GM18870 (cell line): ENCODE measurements at regions not wholly inside any gene's neighbourhood (a gene's known extent, or its start where the extent isn't known, plus 50 kb on each side); places are given as distances from the start of the nearest gene placed in this dataset.

Experiments used
- ATAC-seq: cut with Tn5 transposase; IDR thresholded peaks from one replicate; pipeline ENCODE4 v1.9.1; 2021; ENCODE audit warnings: moderate library complexity; ENCODE audit not compliant: unreplicated experiment

DNA sequence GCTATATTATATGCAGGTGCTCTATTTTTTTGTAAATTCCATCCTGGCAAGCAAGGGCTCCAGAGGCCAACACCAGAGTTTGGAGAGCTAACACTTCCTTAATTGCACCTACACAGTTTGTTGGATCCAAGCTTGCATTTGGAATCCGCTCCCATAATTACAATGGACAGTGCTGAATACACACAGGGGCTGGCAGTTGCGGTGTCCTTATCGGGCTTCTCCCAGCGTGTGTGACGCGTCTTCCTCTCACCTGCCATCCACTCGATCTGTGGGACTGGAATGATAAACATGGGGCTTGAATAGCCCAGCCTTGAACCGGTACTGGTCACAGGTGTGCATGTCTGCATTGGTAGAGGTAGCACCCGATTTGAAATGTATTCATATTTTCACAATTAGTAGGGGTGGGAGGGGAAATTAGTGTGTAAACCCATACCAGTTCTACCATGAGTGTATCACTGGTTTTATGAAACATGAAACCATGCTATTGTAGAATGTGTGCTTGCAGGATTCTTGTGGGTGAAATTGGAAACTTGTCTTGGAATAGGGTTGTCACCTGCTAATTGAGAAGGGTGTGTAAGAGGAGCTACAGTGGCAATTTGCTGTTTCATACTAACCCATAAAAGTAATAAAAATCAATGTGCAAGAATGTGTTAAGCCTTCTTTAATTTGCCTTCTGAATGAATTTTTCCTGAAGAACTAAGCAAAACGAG, 316.5 kb downstream of the WDR11 start:
- ATAC-seq = no peak

DNA sequence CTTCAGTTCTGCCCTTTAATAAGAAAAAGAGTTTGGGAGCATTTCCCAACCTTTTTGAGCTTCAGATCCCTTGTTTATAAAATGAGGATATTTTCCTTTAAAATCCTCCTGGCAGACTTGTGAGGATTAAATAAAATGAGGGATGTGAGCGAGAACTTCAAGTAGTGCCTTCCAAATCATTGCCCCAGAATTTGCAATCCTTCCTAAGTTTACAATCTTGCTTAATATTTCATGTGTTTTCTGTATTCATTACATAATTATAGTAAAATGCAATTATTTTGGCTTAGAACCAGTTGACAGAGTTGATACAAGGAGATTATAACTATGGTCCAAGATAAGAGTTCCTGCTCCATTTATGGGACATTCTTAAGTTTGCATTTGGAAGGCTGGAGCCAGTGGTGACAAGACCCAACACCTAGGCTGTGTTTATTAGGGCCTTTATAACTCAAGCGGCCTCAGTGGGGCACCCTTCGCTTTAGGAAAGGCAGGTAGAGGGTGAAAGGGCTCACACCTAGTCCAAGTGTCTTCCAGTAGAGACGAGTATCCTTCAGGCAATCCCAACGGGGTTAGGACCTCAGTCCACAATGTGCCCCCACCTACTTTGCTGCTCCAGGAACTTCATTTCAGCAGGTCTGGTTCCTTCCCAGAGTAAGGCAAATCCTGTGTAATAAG, 317.5 kb downstream of the WDR11 start:
- no peak for ATAC-seq

DNA sequence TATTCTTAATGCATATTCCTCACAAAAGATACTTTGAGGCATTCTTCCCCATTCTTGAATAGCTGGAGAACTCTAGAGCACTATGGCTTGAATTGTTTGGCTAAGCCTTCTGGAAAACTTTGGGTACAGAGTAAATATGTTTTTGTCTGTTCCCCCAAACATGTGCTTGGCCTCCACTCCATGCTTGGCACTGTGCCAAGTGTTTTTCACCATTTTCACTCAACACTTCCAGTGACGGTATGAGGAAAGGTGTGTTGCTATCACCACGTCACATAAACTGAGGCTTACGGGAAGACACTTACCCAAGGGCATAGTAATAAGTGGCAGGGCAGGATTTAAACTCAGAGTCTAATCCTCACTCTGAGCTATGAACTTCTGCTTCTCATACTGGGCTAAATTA, 318.2 kb downstream of the WDR11 start:
- no peak for ATAC-seq

DNA sequence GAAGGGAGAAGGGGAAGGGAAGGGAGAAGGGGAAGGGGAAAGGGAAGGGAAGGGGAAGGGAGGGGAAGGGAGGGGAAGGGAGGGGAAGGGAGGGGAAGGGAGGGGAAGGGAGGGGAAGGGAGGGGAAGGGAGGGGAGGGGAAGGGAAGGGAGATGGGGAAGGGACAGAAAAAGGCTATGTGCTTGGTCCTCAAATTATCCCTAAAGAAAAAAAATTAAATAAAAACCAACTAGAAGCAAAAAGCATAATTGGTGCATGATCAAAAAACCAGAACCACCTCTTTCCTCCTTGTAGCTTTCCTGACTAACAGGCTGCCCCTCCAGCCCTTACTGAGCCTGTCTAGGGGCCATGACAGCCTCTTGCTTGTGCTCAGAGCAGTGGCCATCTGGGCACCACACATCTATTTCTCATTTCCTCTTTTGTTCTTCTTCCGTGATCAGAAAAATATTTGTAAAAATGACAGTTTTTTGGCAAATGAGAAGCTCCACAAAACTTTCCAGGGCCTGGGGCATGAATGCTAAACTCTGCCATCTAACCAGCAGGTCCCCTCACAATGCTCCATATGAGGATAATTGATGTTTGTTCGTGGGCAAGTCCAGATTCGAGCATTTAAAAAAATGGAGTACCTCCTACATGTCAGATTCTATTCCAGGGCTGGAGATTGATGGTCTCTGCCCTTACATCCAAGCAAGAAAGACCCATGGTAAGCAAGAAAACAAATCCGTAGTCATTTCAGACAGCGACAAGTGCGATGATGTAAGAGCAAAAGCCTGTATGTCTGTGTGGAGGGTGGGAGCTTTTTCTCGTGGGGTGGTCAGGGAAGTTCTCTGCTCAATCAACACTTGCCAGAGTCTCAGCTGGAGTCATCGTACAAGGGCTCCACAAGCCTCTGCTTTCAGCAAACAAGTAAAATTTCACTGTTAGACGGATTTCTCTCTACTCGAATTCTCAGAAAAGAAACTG, 320.9 kb downstream of the WDR11 start:
- no peak for ATAC-seq

DNA sequence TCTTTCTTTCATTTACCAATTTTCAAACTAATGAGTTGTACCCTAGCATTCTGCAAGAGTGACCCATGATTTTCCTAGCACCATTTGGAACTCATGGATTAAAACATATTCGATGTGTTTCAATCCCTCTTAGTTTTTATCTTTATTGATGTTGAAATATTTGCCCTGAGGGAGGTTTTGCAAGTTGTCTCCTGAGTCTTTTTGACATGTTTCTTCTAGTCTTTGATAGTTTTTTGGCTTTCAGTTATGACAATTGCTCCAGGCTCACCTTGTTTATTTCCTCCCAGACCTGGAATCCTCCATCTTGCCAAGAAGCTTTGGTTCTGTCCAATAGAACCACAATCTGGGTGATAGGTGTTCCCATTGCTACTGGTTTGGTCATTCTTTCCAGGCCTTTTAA, 327.8 kb downstream of the WDR11 start:
- ATAC-seq = no peak

DNA sequence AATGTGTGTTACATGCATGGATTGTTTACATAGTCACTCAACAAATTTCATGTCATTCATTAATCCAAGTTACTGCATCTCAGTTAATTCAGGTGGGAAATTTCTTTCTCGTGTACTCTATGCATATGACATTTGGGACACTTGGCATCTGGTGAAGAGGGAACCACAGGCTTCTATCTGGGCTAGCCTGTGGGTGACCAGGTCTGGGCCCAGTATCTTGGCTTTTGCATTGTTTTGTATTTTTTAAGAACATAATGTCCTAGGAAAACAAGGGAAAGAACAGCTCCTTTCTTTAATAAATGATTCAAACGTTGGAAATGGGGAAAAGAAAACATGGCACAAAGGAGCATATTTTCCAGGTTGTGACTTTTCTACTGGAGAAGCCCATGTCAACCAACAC, 331.1 kb downstream of the WDR11 start:
- ATAC-seq = no peak

DNA sequence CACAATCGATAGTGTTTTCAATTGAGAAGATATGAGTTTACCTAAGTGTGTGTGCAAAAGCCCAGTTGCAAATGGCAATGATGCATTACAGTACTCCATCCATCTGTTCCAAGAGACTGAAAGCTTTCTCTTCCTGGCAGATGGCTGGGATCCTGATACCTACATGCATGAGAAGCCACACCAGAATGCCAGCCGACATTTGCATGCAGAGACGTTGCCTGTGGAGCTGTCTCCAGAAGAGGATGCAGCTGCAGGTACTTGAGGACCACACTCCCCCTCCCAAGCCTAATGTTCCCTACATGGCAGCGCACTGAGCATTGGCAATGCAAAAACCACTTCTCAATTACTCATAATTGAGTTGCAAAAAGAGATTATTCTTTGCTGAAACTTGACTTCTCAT, 332.1 kb downstream of the WDR11 start:
- ATAC-seq = no peak

DNA sequence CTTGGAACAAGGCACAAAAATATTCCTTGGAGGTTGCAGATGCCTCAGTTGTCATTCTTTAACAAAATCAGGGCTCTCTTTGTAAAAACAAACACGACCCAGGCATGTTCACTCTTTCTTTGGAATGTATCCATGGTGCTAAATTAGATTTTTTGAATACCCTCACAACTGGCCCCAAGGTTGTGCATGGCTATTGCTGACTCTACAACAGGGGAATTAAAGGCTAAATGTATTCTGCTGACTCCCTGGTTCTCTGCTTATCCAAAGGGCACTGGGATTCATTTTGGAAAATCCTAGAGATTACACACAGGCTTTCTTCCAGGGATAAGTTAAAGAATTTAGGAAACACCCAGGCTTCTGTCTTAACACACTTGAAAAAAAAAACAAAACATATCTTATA, 332.5 kb downstream of the WDR11 start:
- no peak for ATAC-seq

DNA sequence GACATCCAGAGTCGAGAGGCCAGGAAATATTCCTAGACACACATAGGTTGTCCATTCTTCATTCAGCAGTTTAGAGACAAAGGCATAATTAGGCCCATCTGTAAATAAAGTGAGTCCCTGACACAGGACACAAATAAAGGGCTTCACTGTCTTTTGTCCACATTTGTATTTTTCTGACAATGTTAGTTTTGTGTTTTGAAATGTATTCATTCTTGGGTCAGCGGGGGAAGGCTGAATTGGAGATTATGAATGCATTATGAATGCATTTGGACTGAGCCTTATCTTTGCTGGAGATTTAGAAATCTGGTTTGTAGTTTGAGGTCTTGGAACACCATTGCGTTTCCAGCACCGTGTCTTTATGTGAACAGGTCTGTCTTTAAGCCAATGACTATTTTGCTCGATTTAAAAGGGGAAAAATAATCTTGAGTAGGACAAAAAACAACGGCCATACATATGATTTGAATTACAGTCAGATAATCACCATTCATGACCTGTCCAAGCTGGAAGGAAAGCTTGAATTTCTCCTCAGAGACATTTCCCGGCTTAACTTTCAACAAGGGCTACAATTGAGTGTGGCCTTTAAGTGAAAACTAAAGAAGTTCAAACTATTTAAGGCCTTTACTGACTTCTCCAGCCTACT, 334.8 kb downstream of the WDR11 start:
- no peak for ATAC-seq

DNA sequence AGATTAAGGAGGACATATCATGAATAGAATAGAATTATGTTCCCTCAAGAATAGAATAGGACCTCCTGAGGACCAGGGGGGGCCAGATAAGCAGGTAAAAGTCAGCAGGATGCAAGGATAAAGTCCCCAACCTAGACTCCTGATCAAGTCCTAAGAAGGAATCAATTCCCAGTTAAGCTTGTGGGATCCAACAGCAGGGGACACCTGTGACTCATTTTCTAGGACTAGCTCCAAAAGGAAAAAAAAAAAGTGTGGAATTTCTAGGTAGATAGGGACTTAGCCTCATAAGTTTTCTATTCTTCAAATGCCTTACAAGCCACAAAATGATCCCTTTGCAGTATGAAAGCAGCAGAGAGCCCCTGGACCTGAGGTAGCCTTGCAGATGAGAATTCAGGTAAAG, 336.2 kb downstream of the WDR11 start:
- no peak for ATAC-seq

DNA sequence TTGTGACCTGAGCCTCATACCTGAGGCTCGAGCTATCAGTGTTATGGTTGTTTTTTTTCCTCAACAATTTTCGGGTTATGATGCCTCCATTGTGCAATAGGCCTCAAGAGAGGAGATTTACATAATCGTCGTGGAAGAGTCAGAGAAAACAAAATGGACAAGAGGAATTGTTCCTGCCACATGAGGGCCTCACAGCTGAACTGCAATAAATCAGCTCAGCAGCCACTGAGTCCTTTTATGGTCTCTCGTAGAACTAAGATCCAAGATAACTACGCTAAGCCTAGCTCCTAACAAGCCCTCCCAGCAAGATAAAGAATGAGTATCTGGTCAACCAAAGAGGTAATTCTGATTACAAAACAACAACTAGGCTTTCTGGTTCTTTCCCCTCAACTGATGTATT, 336.8 kb downstream of the WDR11 start:
- no peak for ATAC-seq

DNA sequence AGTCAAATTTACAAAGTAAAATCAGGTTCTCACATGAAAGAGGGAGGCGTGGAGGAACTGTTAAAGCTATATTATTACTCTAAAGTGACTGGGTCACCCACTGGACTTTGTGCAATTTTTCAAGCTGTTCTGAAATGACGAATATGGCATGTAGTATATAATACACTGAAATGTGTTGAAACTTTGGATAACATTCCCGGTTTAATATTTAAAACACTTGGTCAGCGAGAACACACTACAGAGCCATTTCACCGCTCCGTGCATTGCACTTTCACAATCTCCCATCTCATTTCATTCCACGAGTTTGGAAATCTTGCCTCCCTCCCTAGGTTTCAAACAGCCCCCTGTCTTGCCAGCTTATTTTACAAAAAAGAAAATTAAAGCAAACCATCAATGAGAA, 337.9 kb downstream of the WDR11 start:
- ATAC-seq = no peak

DNA sequence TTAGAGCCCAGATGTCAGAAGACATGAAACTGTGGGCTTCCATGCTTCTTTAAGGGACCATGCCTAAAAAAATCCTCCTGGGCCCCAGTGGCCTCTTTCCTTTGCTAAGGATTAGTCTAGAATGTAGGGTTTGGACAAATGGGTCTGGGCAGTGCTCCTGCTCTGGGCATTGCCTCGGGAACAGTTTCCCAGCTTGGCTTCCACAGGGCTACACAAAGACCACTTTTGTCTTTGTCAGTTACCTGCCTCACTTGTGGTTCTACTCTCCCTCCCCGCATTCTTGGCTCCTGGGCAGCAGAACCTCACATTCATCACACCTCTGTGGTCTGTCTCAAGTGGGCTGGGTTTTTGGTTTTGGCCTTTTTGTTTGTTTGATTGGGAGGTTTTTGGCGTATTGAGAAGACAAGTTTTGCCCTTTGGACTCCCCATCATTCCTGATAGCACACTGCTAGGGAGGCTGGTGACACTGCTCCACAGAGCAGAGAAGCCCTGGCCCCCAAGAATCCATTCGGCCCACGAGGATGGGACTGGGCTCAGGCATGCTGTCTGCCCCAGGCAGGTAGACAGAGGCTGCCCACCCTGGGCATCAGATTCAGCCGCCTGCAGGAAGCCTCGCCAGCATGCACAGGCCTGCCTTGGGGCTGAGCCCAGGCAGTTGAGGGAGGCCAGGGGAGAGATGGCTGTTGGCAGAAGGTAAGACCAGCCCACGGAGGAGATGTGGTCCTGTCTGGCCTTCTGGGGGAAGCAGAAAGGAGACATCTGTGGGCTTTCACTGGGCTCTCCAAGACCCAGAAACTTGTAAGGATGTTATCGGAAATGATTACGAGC, 343.7 kb downstream of the WDR11 start:
- ATAC-seq = no peak

DNA sequence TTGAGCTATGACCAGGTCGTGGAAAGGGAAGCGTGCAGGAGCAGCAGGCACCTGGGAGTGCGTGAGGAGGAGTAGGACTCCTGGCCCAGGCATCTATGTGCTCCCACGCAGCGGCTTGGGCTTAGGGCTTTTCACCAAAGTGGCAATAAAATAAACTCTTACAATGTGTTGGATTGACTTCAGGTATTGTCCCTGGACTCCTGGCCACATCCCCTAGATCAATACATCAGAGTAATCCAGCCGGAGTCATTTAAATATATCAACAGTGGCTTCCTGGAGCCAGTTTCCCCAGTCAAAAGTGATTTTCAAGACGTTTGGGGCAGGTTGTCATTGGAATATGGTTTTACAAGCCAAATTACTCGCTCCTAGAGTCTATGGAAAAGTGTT, 344.4 kb downstream of the WDR11 start:
- ATAC-seq = no peak

DNA sequence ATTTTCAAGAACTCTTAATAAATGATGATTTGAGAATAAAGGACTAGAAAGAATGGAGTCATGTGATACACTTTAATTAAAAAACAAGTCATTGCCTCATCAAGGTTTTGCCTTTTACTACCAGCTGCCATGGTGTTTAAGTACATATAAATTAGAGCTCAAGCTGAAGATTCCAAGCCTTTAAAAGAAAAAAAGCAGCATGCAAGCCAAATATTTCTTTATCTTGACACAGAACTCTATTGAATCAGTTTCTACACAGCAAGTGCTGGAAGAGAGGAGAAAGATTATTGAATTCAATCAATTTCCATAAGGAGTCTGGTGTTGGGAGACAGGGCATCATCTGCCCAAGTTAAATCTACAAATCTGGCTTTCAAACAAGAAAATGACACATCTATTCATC, 347.9 kb downstream of the WDR11 start:
- ATAC-seq = no peak

DNA sequence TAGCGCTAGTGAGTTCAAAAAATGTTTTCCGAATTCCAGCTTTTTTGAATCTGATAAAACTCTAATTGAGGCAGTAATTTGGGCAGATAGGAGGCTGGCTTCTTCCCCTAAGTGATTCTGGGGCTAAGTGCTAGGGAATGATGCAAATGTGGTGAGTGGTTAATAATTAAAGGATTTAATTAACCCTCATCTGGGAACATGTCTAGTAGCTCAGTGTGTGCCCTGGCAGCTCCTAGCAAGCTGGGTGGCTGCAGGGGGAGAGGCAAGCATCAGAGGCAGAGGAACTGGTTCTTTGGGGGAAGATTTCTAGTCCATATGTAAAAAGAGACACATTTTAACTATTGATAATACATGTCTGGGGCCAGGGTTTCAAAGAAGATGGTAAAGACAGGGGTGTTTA, 354.5 kb downstream of the WDR11 start:
- ATAC-seq = no peak

DNA sequence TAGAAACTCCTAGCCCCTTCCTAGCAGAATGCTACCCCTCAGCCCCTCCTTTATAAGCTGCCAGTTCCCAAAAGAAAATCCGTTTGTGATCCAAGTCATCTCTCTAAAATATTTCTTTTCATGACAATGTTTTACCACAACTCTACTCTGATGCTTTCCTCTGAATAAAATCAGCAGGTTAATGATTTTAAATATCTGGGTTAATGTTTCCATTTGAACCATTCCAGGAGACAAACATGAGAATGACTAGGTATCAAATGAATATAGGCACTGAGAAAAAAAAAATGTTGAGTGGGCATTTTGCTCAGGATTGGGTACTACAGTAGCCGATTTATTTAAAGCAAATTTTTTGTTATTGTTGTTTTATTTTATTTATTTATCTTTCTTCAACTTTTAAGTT, 360.3 kb downstream of the WDR11 start:
- no peak for ATAC-seq

DNA sequence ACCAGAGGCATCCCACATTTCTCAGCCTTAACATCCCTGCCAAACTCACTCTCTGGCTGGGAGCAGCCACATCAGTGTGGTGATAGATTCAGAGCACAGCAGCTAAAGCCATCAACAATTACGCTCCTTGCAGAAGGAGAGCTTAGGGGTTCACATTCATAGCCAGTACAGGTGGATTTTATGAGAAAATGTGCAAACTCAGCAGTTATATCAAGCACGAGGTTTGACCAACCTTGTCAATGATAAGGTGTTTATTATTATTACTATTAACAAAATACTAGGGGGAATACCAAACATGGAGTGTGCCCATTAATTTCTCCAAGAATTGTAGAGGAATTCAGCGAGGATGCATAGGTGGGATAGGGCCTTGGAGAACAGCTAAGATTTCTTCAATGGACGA, 362.3 kb downstream of the WDR11 start:
- ATAC-seq = no peak

DNA sequence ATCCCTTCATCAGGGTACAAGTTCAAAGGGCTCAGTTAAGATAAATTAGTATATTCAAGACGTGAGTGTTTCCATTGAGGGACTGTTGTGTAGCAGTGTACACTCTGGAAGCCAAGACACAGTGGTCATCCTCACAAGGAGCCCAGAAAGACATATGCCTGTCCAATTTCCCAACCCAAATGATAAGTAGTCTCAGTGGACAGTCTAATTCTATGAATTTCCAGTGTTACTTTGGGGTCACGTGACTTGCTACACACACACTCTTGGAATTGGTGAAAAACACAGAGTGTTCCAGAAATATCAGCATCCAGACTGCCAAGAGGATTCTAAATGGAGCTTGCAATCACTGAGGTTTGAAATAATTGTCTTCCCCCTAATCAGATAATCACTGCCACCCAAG, 365.1 kb downstream of the WDR11 start:
- ATAC-seq = no peak

DNA sequence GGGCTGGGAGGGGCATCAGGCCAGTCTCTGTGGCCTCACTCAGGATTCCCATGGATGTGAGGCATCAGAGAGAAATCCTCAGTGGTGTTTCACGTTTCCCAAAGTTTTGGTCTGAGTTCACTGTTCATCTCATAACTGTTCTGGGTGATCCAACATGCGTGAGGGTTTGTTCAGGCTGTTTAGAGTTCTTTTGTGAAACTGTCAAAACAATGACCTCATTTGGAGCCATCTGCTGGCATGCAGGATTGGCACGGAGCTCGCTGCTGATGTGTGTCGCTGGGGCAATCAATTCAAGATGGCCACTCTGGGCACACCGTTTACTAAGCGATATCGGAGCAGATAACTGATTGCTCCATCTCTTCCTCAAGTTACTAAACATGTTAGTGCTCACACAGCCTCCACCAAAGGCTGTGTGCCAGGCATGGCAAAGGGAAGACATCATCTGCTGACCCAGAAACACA, 365.6 kb downstream of the WDR11 start:
- ATAC-seq = no peak
